IPS-NIHi7 (cell line): ENCODE measurements at regions not wholly inside any gene's neighbourhood (a gene's known extent, or its start where the extent isn't known, plus 50 kb on each side); places are given as distances from the start of the nearest gene placed in this dataset.

Experiments used
- DNase-seq: peaks from one replicate; pipeline ENCODE4 v3.0.0; 2012; ENCODE audit warnings: mixed read lengths; ENCODE audit errors: extremely low spot score

GRCh38 chr6:133185731-133186130 lies 55.4 kb upstream of the EYA4 start:
- no peak for DNase-seq

GRCh38 chr6:133187114-133187513 lies 54.0 kb upstream of the EYA4 start:
- no peak for DNase-seq

DNA sequence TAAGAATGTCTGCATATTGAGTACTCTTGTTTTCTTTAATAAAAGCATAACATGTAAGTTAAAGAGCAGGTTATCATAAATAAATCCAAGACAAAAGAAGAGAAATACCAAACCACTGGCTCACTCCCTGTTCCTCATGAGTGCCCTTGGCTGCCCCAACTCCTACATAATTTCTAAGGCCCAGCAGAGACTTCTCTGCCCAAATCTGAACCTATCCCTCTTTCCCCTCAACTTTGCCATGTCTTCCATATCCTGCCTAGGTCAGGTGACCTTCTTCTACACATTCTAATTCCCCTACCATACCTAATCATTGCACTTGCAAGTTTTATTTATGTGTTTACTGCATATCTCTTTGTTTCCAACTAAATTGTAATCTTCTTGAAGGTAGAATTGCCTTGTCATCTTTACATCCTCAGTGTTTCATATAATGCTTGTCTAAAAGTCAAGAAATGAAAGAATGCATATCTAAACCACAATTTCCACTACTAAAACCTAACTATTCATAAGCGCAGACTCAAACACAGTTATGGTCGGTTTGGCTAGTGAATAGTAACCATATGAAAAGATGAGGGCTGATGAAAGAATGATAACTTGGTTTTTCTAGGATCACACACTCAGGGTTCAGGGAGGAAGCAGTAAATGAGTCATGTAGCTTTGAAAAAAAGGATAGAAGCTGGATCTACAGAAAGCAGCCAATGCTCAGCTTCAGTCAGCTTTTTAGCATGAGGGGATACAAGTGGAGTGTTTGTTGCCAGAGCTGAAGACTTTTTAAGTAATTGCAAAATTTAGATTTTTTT lies 53.3 kb upstream of the EYA4 start:
- no peak for DNase-seq

GRCh38 chr6:133190912-133191311 lies 50.2 kb upstream of the EYA4 start:
- DNase-seq = no peak

DNA sequence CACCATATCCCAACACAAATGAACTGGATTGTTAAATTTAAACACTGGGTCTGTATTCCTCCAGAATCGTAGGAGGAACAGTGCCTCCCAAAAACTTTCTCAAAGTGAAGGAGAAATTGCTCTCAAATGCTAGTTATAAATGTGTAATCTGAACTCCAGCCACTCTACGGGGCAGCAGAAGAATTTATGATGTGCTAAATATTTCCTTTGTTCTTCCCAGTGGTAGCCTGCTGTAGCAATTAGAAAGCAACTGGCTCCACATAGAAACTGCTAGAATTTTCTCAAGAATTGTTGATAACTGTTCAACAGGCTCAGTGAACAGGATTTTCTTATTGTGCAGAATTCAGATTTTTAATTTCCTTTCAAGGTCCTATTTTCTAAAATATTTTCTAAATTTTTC lies 49.8 kb upstream of the EYA4 start:
- no peak for DNase-seq
